ENCODE measurements at regions not wholly inside any gene's neighbourhood (a gene's known extent, or its start where the extent isn't known, plus 50 kb on each side); places are given as distances from the start of the nearest gene placed in this dataset.

DNA sequence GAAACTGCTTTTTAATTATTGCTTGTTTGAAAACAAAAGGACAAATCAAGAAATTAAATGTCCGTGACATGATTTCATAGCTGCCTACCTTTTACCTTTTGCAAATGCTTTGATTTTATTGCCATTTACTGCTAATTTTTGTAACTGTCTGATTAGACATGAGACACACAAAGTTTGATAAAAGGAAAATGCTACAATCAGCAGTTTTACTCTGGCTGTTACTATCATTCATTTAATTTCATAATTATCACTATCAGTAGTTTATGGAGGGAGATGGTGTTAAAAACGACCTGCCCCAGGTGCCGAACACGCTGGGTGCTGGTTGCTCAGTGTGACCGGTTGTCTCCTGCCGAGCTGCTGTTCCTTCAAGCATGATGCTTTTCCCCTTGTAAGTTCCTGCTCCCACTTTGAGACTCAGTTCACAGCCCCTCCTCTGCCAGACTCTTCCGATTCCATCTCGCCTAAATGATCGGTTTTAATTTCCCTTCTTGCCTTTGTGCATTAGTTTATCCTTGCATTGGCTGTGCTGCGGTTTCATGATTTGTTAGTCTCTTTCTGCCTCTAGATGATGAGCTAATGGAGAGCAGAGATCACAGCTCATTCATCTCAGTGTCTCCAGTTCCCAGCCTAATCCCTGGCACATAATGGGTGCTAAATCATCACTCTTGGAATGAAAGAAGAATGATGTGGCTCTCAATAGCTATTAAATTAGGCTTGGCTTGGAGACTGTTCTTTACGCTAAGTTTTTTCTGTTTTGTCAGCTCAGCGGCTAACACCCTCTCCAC is 110.6 kb downstream of the PFKFB3 start:
- TF ChIP-seq, protein P1, sequence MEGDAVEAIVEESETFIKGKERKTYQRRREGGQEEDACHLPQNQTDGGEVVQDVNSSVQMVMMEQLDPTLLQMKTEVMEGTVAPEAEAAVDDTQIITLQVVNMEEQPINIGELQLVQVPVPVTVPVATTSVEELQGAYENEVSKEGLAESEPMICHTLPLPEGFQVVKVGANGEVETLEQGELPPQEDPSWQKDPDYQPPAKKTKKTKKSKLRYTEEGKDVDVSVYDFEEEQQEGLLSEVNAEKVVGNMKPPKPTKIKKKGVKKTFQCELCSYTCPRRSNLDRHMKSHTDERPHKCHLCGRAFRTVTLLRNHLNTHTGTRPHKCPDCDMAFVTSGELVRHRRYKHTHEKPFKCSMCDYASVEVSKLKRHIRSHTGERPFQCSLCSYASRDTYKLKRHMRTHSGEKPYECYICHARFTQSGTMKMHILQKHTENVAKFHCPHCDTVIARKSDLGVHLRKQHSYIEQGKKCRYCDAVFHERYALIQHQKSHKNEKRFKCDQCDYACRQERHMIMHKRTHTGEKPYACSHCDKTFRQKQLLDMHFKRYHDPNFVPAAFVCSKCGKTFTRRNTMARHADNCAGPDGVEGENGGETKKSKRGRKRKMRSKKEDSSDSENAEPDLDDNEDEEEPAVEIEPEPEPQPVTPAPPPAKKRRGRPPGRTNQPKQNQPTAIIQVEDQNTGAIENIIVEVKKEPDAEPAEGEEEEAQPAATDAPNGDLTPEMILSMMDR (conservative IDR thresholded peaks at IDR 0.05; ENCODE audit: control insufficient read depth, insufficient read depth, low read depth, low read length) = no peak
- no peak overlapping the region for H3K4me3 ChIP-seq (ENCODE audit: control insufficient read depth, low read depth, low read length)
- peak; percentile 53 for DNase-seq (ENCODE audit: low read depth)

DNA sequence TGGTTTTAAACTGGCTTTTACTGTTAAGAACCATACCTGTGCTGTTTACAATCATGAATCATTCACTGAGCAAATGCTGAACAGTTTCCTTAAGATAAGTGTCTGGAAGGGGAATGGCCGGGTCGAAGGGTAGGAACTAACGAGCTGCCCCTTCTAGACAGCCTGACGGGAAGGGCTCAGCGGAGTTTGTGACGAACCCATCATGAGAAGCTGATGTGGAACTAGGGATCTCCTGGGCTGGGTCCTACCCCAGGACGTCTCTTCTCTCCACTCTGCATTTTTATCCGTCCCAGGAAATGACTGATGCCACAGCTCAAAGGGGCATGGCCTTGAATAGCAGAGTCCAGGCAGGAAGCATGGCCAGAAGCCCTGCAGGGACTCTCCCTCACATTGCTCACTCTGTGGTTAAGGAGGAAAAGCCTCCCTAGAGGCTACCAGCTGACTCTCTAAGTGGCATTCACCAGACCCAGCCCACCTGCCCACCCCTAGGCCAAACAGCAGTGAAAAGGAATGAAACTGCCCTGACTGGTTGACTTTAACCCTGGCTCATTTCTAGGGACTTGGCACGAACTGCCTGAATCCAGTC is 112.0 kb downstream of the PFKFB3 start:
- H3K4me3 ChIP-seq (ENCODE audit: control insufficient read depth, low read depth, low read length) = no peak overlapping the region
- DNase-seq (ENCODE audit: low read depth) = no peak
- TF ChIP-seq, protein P1 (conservative IDR thresholded peaks at IDR 0.05; ENCODE audit: control insufficient read depth, insufficient read depth, low read depth, low read length) = no peak

DNA sequence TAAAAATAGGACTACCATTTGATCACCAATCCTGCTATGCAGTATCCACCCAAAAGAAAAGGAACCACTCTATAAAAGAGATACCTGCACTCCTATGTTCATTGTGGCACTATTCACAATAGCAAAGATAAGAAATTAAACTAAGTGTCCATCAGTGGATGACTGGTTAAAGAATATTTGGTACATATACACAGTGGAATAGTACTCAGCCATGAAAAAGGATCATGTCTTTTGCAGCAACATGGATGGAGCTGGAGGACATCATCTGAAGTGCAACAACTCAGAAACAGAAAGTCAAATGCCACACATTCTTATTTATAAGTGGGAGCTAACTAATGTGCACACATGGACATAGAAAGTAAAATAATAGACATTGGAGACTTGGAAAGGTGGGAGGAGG is 116.4 kb downstream of the PFKFB3 start:
- no peak overlapping the region for H3K4me3 ChIP-seq (ENCODE audit: control insufficient read depth, low read depth, low read length)
- no peak for DNase-seq (ENCODE audit: low read depth)
- TF ChIP-seq, protein P1 (conservative IDR thresholded peaks at IDR 0.05; ENCODE audit: control insufficient read depth, insufficient read depth, low read depth, low read length) = no peak

DNA sequence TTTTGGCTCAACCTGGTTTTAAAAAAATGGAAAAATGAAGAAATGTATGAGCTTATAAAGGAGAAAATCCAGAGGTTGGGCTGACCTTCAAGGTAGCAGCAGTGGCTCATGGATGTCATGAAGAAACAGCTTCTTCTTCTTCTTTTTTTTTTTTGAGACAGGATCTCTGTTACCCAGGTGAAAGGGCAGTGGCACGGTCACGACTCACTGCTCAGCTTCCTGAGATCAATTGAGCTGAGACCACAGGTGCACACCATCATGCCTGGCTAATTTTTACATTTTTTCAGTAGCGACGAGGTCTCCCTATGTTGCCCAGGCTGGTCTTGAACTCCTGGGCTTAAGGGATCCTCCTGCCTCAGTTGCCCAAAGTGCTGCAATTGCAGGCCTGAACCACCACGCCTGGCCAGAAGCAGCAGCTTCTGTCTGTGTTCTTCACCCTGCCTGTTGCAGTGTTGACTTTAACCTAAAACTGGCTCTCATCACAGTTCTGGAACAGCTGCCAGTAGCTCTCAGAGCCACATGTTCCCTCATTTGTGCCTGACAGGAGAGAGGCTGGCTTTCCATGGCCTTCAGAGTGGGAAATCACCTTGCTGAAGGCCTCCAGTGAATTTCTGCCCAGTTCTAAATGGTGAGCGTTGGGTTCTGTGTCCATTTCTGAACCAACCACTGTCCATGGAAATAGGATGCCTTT is 117.7 kb downstream of the PFKFB3 start:
- H3K4me3 ChIP-seq (ENCODE audit: control insufficient read depth, low read depth, low read length) = no peak overlapping the region
- no peak for DNase-seq (ENCODE audit: low read depth)
- TF ChIP-seq, protein P1 (conservative IDR thresholded peaks at IDR 0.05; ENCODE audit: control insufficient read depth, insufficient read depth, low read depth, low read length) = no peak

DNA sequence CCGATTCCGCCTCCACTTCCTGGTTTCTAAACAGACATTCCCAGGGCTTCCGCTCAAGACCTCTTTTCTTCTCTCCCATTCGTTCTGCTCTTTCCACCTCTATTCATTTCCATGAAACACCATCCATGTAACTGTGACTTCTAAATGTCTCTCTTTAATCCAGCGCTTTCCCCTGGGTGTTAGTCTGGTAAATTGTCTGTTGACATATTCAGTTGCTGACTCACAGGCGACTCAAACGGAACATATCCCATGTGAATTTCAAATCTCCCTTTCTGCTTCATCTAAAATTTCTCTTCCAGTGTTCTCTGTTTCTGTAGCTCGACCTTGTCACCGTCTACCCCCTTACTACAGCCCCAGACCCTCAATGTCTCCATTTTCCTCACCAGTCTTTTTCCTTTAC is 119.1 kb downstream of the PFKFB3 start:
- TF ChIP-seq, protein P1 (conservative IDR thresholded peaks at IDR 0.05; ENCODE audit: control insufficient read depth, insufficient read depth, low read depth, low read length) = no peak
- peak; percentile 66 for DNase-seq (ENCODE audit: low read depth)
- no peak overlapping the region for H3K4me3 ChIP-seq (ENCODE audit: control insufficient read depth, low read depth, low read length)

DNA sequence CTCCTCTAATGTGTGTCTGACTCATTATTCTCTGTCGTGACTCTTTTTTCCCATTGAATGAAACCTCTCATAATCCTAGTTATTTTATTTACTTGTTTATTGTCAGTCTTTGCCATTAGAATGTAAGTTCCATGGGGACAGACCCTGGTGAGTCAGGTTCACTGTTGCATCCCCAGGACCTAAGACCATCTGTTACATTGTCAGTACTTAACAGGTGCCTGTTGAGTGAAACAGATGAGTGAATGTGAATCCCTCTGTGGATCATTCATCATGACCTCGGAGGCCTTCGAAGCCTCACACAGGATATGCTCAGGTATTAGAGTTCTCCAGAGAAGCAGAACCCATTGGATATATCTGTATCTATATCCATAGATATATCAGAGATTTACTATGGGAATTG is 120.1 kb downstream of the PFKFB3 start:
- no peak for DNase-seq (ENCODE audit: low read depth)
- TF ChIP-seq, protein P1 (conservative IDR thresholded peaks at IDR 0.05; ENCODE audit: control insufficient read depth, insufficient read depth, low read depth, low read length) = no peak
- H3K4me3 ChIP-seq (ENCODE audit: control insufficient read depth, low read depth, low read length) = no peak overlapping the region

Data from fibroblast of mammary gland (primary cell).